ENCODE measurements at regions not wholly inside any gene's neighbourhood (a gene's known extent, or its start where the extent isn't known, plus 50 kb on each side); places are given as distances from the start of the nearest gene placed in this dataset.

GRCh38 chr12:123038486-123038885, 58.0 kb downstream of the ARL6IP4 start:
- no peak overlapping the region for H3K27ac Mint-ChIP-seq (ENCODE audit: unreplicated experiment)
- no peak for TF ChIP-seq CTCF (IDR thresholded peaks at IDR 0.05; ENCODE audit: unreplicated experiment)
- H3K4me3 Mint-ChIP-seq (ENCODE audit: unreplicated experiment) = no peak overlapping the region
- H3K27me3 Mint-ChIP-seq (ENCODE audit: unreplicated experiment) = no peaks in the 10 kb centered on the region
- peaks cover 7% of the 10 kb centered on the region for H3K36me3 Mint-ChIP-seq (ENCODE audit: low read depth, unreplicated experiment)
- no peaks in the 10 kb centered on the region for H3K4me1 Mint-ChIP-seq (ENCODE audit: unreplicated experiment)
- no peaks in the 10 kb centered on the region for H3K9me3 Mint-ChIP-seq (ENCODE audit: unreplicated experiment)
- DNase-seq (ENCODE audit: low spot score) = no peak

GRCh38 chr12:123037791-123038190, 57.3 kb downstream of the ARL6IP4 start:
- H3K4me1 Mint-ChIP-seq (ENCODE audit: unreplicated experiment) = no peaks in the 10 kb centered on the region
- H3K27me3 Mint-ChIP-seq (ENCODE audit: unreplicated experiment) = no peaks in the 10 kb centered on the region
- H3K27ac Mint-ChIP-seq (ENCODE audit: unreplicated experiment) = no peak overlapping the region
- no peak overlapping the region for H3K4me3 Mint-ChIP-seq (ENCODE audit: unreplicated experiment)
- H3K36me3 Mint-ChIP-seq (ENCODE audit: low read depth, unreplicated experiment) = peaks cover 9% of the 10 kb centered on the region
- H3K9me3 Mint-ChIP-seq (ENCODE audit: unreplicated experiment) = no peaks in the 10 kb centered on the region
- DNase-seq (ENCODE audit: low spot score) = no peak
- TF ChIP-seq CTCF (IDR thresholded peaks at IDR 0.05; ENCODE audit: unreplicated experiment) = no peak

DNA sequence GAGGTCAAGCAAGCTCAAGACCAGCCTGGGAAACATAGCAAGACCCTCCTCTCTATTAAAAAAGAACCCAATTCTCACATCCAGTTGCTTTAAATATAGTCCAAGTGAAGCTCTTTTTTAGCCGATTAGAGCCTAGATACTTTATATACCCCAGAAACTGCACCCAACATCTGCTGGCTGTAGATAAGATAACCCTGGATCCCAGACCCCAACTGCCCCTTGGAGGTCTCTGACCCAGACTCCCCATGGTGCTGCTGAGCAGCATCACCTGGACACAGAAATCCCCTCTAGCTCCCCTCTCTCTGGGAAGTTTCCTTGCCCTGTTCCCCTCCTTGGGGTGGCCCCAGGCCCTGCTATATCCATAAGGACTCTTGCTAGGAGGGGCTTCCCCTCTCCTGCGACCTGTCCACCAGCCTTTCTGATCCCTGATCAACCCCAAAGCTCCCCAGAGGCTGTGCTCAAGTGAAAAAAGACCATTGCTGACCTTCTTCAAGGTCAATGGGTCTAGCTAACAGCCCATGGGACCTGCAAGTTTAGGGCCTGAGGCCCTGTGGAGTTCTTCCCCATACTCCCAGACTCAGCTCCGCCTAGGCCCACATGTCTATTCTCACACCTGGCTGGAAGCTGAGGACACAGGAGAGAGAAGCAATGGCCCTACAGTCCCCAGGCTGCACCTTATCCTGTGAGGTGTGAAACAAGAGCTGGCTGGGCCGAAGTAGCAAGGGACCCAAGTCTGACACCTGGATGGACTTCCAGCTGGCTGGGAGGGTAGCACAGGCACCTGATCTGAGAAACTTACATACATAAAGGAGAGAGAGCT, 56.2 kb downstream of the ARL6IP4 start:
- no peak for DNase-seq (ENCODE audit: low spot score)
- Mint-ChIP-seq H3K4me3 (ENCODE audit: unreplicated experiment) (no peak overlapping the region), H3K27me3 (ENCODE audit: unreplicated experiment) (no peaks in the 10 kb centered on the region), H3K4me1 (ENCODE audit: unreplicated experiment) (no peaks in the 10 kb centered on the region), H3K36me3 (ENCODE audit: low read depth, unreplicated experiment) (peaks cover 9% of the 10 kb centered on the region), H3K27ac (ENCODE audit: unreplicated experiment) (no peak overlapping the region), H3K9me3 (ENCODE audit: unreplicated experiment) (no peaks in the 10 kb centered on the region)
- TF ChIP-seq CTCF (IDR thresholded peaks at IDR 0.05; ENCODE audit: unreplicated experiment) = no peak

GRCh38 chr12:123035841-123036240, 55.4 kb downstream of the ARL6IP4 start:
- Mint-ChIP-seq H3K27me3 (ENCODE audit: unreplicated experiment) (peaks cover 5% of the 10 kb centered on the region), H3K27ac (ENCODE audit: unreplicated experiment) (no peak overlapping the region)

More at GRCh38 chr12:123035841-123036240, 55.4 kb downstream of the ARL6IP4 start:
- peaks cover 11% of the 10 kb centered on the region for H3K36me3 Mint-ChIP-seq (ENCODE audit: low read depth, unreplicated experiment)
- no peak for DNase-seq (ENCODE audit: low spot score)
- H3K4me1 Mint-ChIP-seq (ENCODE audit: unreplicated experiment) = no peaks in the 10 kb centered on the region
- no peak for TF ChIP-seq CTCF (IDR thresholded peaks at IDR 0.05; ENCODE audit: unreplicated experiment)
- no peak overlapping the region for H3K4me3 Mint-ChIP-seq (ENCODE audit: unreplicated experiment)
- H3K9me3 Mint-ChIP-seq (ENCODE audit: unreplicated experiment) = no peaks in the 10 kb centered on the region

Data from endothelial cell (in vitro differentiated cells).